Jurkat, Clone E6-1 (cell line): ENCODE measurements at regions not wholly inside any gene's neighbourhood (a gene's known extent, or its start where the extent isn't known, plus 50 kb on each side); places are given as distances from the start of the nearest gene placed in this dataset.
"Not testable (repeated sequence)": the region's sequence is repeated elsewhere in the genome, so short reads cannot be mapped to it uniquely, and the experiment has no call there.

Experiments
- DNase-seq: peaks from one replicate; pipeline ENCODE4 v3.0.0-alpha.2; 2011; ENCODE audit warnings: low read depth, low spot score
- H3K4me3 ChIP-seq: 2 replicates; pipeline ENCODE4 v1.5.1; 2011; ENCODE audit warnings: mild to moderate bottlenecking, low read length, control low read depth, moderate library complexity

- no peak overlapping the region for H3K4me3 ChIP-seq
- no peak for DNase-seq
These were observed 125.9 kb downstream of the MFAP3L start for GRCh38 chr4:169900241-169900845.

GRCh38 chr4:169899295-169899694, 126.9 kb downstream of the MFAP3L start:
- DNase-seq: no peak
- no peak overlapping the region for H3K4me3 ChIP-seq

GRCh38 chr4:169898095-169898494, 128.1 kb downstream of the MFAP3L start:
- no peak overlapping the region for H3K4me3 ChIP-seq
- no peak for DNase-seq

GRCh38 chr4:169894767-169895166, 131.4 kb downstream of the MFAP3L start:
- not testable (repeated sequence) for DNase-seq

GRCh38 chr4:169885893-169886292, 128.1 kb upstream of the HPF1 start:
- peak; percentile 7 for DNase-seq
- H3K4me3 ChIP-seq: no peak overlapping the region

More at GRCh38 chr4:169894767-169895166, 131.4 kb downstream of the MFAP3L start:
- not testable (repeated sequence) for H3K4me3 ChIP-seq

GRCh38 chr4:169881769-169882168, 124.0 kb upstream of the HPF1 start:
- no peak for DNase-seq
- no peak overlapping the region for H3K4me3 ChIP-seq

GRCh38 chr4:169870507-169870906, 112.8 kb upstream of the HPF1 start:
- H3K4me3 ChIP-seq: no peak overlapping the region

GRCh38 chr4:169869490-169869889, 111.7 kb upstream of the HPF1 start:
- no peak for DNase-seq

More at GRCh38 chr4:169870507-169870906, 112.8 kb upstream of the HPF1 start:
- no peak for DNase-seq

GRCh38 chr4:169861593-169861992, 103.8 kb upstream of the HPF1 start:
- H3K4me3 ChIP-seq: no peak overlapping the region
- DNase-seq: no peak

More at GRCh38 chr4:169869490-169869889, 111.7 kb upstream of the HPF1 start:
- H3K4me3 ChIP-seq: no peak overlapping the region

- no peak for DNase-seq
These were observed 101.8 kb upstream of the HPF1 start for GRCh38 chr4:169859366-169860216.

GRCh38 chr4:169854090-169854489, 96.3 kb upstream of the HPF1 start:
- no peak for DNase-seq
- no peak overlapping the region for H3K4me3 ChIP-seq

More at GRCh38 chr4:169859366-169860216, 101.8 kb upstream of the HPF1 start:
- H3K4me3 ChIP-seq: no peak overlapping the region

- DNase-seq: no peak
- H3K4me3 ChIP-seq: no peak overlapping the region
These were observed 94.7 kb upstream of the HPF1 start for GRCh38 chr4:169852481-169852880.

GRCh38 chr4:169851750-169852149, 94.0 kb upstream of the HPF1 start:
- DNase-seq: no peak
- no peak overlapping the region for H3K4me3 ChIP-seq

GRCh38 chr4:169849456-169849855, 91.7 kb upstream of the HPF1 start:
- no peak overlapping the region for H3K4me3 ChIP-seq
- DNase-seq: no peak

GRCh38 chr4:169848018-169848417, 90.3 kb upstream of the HPF1 start:
- H3K4me3 ChIP-seq: no peak overlapping the region
- no peak for DNase-seq

GRCh38 chr4:169847171-169847570, 89.4 kb upstream of the HPF1 start:
- H3K4me3 ChIP-seq: no peak overlapping the region
- DNase-seq: no peak

GRCh38 chr4:169846396-169846795, 88.7 kb upstream of the HPF1 start:
- no peak for DNase-seq

GRCh38 chr4:169841776-169842175, 84.0 kb upstream of the HPF1 start:
- no peak overlapping the region for H3K4me3 ChIP-seq
- no peak for DNase-seq

More at GRCh38 chr4:169846396-169846795, 88.7 kb upstream of the HPF1 start:
- no peak overlapping the region for H3K4me3 ChIP-seq

- no peak overlapping the region for H3K4me3 ChIP-seq
- DNase-seq: no peak
These were observed 82.8 kb upstream of the HPF1 start for GRCh38 chr4:169840554-169840953.

- not testable (repeated sequence) for DNase-seq, H3K4me3 ChIP-seq
These were observed 70.6 kb upstream of the HPF1 start for GRCh38 chr4:169828329-169828728.
